HG02885 (cell line): ENCODE measurements at regions not wholly inside any gene's neighbourhood (a gene's known extent, or its start where the extent isn't known, plus 50 kb on each side); places are given as distances from the start of the nearest gene placed in this dataset.
"Not testable (repeated sequence)": the region's sequence is repeated elsewhere in the genome, so short reads cannot be mapped to it uniquely, and the experiment has no call there.

Experiments
- ATAC-seq: cut with Tn5 transposase; IDR thresholded peaks from one replicate; pipeline ENCODE4 v1.9.1; 2021; ENCODE audit warnings: mild to moderate bottlenecking; ENCODE audit not compliant: unreplicated experiment, poor library complexity

DNA sequence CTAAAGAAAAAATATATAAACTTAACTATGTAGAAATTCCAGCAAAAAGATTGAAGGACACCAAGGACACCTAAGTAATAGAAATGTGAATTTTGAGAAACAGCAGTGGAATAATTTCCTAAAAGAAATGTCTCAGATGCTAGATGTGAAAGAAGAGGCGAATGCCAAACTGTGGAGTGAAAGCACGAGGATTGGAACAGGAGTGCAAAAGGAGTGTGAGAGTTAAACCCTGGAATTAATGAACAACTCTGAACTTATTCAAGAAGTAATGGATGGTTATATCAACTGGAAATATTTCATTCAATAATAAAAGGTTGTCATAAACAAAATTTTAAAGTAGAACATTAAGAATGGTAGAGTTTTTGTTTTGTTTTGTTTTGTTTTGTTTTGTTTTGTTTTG lies 78.5 kb upstream of the SGIP1 start:
- ATAC-seq: no peak

DNA sequence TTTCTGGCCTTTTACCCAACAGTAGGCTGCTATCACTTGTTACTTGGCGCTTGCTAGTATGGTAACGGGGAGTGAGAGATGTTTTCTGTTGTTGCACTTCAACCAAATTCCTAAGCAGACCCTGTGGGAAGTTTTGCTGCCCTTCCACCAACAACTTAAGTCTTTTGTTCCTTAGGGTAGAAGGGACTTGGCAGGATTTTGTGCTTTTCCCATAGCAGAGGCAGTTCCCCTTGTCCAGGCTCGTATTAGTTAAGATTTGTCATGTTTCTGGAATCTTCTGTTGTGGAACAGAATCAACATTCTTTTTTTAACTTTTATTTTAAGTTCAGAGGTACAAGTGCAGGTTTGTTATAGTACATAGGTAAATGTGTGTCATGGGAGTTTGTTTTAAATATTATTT lies 73.2 kb upstream of the SGIP1 start:
- ATAC-seq: no peak

- ATAC-seq: no peak
Measured at GRCh38 chr1:66462313-66462712, 71.6 kb upstream of the SGIP1 start.

- no peak for ATAC-seq
Measured at GRCh38 chr1:66464351-66464750, 69.6 kb upstream of the SGIP1 start.

GRCh38 chr1:66464802-66465201 lies 69.2 kb upstream of the SGIP1 start:
- ATAC-seq: no peak

DNA sequence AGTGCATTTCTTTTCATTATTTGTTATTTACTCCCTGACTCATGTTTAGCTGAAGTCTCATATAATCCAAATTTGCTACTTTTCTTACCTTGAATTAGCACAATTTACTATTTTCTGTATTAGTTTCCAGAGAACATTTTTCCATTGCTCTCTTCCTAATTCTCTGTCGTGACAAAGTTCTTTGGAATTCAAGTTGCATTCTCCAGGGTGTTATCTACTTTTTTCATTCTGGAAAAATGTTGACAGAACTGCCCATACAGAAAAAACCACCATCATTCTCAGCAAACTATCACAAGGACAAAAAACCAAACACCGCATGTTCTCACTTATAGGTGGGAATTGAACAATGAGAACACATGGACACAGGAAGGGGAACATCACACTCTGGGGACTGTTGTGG lies 67.3 kb upstream of the SGIP1 start:
- not testable (repeated sequence) for ATAC-seq

DNA sequence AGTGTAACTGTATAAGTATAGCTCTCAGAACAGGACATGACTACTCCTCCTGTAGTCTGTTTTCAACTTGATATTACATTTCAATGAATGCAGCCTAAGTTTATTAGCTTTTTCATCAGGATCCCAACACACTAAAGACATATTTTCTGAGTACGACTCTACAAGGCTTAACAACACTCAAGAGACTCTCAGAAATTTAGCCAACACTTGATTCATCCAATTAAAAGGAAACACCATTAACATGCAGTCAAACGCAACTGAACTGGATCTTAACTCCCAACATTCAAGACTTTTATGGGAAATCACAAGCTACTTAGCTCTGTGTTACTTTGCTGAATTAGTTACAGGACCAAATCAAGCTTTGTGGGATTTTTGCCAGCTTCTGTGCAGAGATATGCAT lies 65.2 kb upstream of the SGIP1 start:
- ATAC-seq: no peak

GRCh38 chr1:66475940-66476339 lies 58.0 kb upstream of the SGIP1 start:
- no peak for ATAC-seq

GRCh38 chr1:66476774-66477173 lies 57.2 kb upstream of the SGIP1 start:
- ATAC-seq: no peak

DNA sequence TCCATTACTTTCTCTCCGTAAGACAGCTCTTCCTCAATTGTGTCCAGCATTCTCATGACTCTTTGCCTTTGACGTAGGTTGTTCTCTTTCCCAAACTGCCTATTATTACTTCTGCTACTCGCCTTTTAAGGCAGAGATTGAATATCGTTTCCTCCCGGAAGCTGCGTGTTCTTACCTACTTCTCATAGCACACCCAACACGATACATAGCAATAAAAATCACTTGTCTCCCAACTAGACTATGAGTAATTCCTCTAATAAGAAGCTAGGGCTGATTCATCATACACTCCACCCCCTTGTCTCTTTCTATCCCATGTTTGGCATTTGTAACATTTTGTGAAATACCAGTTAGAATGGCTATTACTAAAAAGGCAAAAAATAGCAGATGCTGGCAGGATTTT lies 55.8 kb upstream of the SGIP1 start:
- no peak for ATAC-seq

GRCh38 chr1:66480162-66480561 lies 53.8 kb upstream of the SGIP1 start:
- ATAC-seq: no peak

DNA sequence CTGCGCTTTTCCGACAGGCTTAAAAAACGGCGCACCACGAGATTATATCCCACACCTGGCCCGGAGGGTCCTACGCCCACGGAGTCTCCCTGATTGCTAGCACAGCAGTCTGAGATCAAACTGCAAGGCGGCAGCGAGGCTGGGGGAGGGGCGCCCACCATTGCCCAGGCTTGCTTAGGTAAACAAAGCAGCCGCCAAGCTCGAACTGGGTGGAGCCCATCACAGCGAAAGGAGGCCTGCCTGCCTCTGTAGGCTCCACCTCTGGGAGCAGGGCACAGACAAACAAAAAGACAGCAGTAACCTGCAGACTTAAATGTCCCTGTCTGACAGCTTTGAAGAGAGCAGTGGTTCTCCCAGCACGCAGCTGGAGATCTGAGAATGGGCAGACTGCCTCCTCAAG lies 52.7 kb upstream of the SGIP1 start:
- not testable (repeated sequence) for ATAC-seq
